CD14-positive monocyte (primary cell): ENCODE measurements at regions not wholly inside any gene's neighbourhood (a gene's known extent, or its start where the extent isn't known, plus 50 kb on each side); places are given as distances from the start of the nearest gene placed in this dataset.

Experiments
- DNase-seq, 3 donors: peaks; one replicate each; pipeline ENCODE4 v3.0.0-alpha.2; 2011 to 2022
- H2AFZ ChIP-seq: 2 replicates; pipeline ENCODE4 v1.6.0; 2012; ENCODE audit warnings: mild to moderate bottlenecking, low read depth, low read length, inconsistent platforms; ENCODE audit not compliant: insufficient read depth, poor library complexity, severe bottlenecking
- H3K27ac ChIP-seq, 2 donors: 1 replicate in 1 of 2; 2 replicates in 1 of 2; pipeline ENCODE4 v1.5.1; 2012 to 2013; ENCODE audit warnings: low read length in 2 of 2, control low read depth in 1 of 2, inconsistent platforms in 1 of 2, low read depth in 1 of 2, mild to moderate bottlenecking in 1 of 2
- H3K27me3 ChIP-seq, 2 donors: one replicate each; pipeline versions ENCODE4 v1.6.0 to v1.6.1; 2011 to 2013; ENCODE audit warnings: low read length in 2 of 2; ENCODE audit not compliant: control insufficient read depth in 2 of 2, insufficient read depth in 2 of 2
- H3K36me3 ChIP-seq, 2 donors: replicated peaks in 1 of 2; 1 replicate in 1 of 2; 2 replicates in 1 of 2; pipeline versions ENCODE4 v1.5.1 to v1.6.1; 2012 to 2013; ENCODE audit warnings: low read length in 2 of 2, control low read depth in 1 of 2, inconsistent platforms in 1 of 2, mild to moderate bottlenecking in 1 of 2; ENCODE audit not compliant: insufficient read depth in 2 of 2, control insufficient read depth in 1 of 2
- H3K4me1 ChIP-seq, 2 donors: 1 replicate in 1 of 2; 2 replicates in 1 of 2; pipeline versions ENCODE4 v1.5.1 to v1.6.1; 2012 to 2013; ENCODE audit warnings: low read length in 2 of 2, control low read depth in 1 of 2, inconsistent platforms in 1 of 2, mild to moderate bottlenecking in 1 of 2, moderate library complexity in 1 of 2; ENCODE audit not compliant: insufficient read depth in 2 of 2, control insufficient read depth in 1 of 2
- H3K4me2 ChIP-seq: replicated peaks from 2 replicates; pipeline ENCODE3; 2012; ENCODE audit warnings: low read length, moderate library complexity, mild to moderate bottlenecking; ENCODE audit not compliant: poor library complexity, severe bottlenecking; ENCODE audit errors: extremely low read depth
- H3K4me3 ChIP-seq, 3 experiments: fragments of 200-600 bp in 1 of 3; sonication (generic) in 1 of 3; replicated peaks in 1 of 3; 1 replicate in 2 of 3; 2 replicates in 1 of 3; pipeline ENCODE4 v1.5.1; 2011 to 2013; ENCODE audit warnings: low read length in 3 of 3, mild to moderate bottlenecking in 3 of 3, control low read depth in 2 of 3, low read depth in 2 of 3, inconsistent platforms in 1 of 3, moderate library complexity in 1 of 3
- H3K79me2 ChIP-seq: 2 replicates; pipeline ENCODE4 v1.6.0; 2012; ENCODE audit warnings: mild to moderate bottlenecking, control low read depth, inconsistent platforms, low read length, moderate library complexity; ENCODE audit not compliant: insufficient read depth
- H3K9ac ChIP-seq: 2 replicates; pipeline ENCODE4 v1.6.0; 2017; ENCODE audit warnings: low read length, mild to moderate bottlenecking; ENCODE audit not compliant: insufficient read depth, poor library complexity, severe bottlenecking
- H3K9me3 ChIP-seq, 2 donors: replicated peaks in 1 of 2; 1 replicate in 1 of 2; 2 replicates in 1 of 2; pipeline versions ENCODE4 v1.5.1 to v1.6.1; 2012 to 2013; ENCODE audit warnings: low read length in 2 of 2, control low read depth in 1 of 2; ENCODE audit not compliant: control insufficient read depth in 1 of 2, insufficient read depth in 1 of 2
- H4K20me1 ChIP-seq: 2 replicates; pipeline ENCODE4 v1.6.0; 2012; ENCODE audit warnings: mild to moderate bottlenecking, low read length, control low read depth, moderate library complexity; ENCODE audit not compliant: insufficient read depth
- H3K27ac Mint-ChIP-seq, 7 donors: one replicate each; pipeline ENCODE4 v1.8.0; 2020; ENCODE audit warnings: mild to moderate bottlenecking in 7 of 7, mixed read lengths in 7 of 7, moderate library complexity in 6 of 7, inconsistent platforms in 2 of 7
- H3K27me3 Mint-ChIP-seq, 3 donors: one replicate each; pipeline ENCODE4 v1.8.0; 2021 to 2022; ENCODE audit warnings: low read depth in 3 of 3, mild to moderate bottlenecking in 3 of 3, mixed read lengths in 3 of 3, moderate library complexity in 3 of 3, inconsistent platforms in 1 of 3
- H3K36me3 Mint-ChIP-seq, 2 donors: one replicate each; pipeline ENCODE4 v1.8.0; 2020; ENCODE audit warnings: mixed read lengths in 2 of 2, inconsistent platforms in 1 of 2, mild to moderate bottlenecking in 1 of 2
- H3K4me1 Mint-ChIP-seq: one replicate; pipeline ENCODE4 v1.8.0; 2020; ENCODE audit warnings: mild to moderate bottlenecking, mixed read lengths
- H3K4me3 Mint-ChIP-seq, 2 donors: one replicate each; pipeline ENCODE4 v1.8.0; 2020; ENCODE audit warnings: mild to moderate bottlenecking in 2 of 2, mixed read lengths in 2 of 2, moderate library complexity in 1 of 2
- H3K9me3 Mint-ChIP-seq, 7 donors: one replicate each; pipeline ENCODE4 v1.8.0; 2020 to 2022; ENCODE audit warnings: mixed read lengths in 7 of 7, mild to moderate bottlenecking in 6 of 7, moderate library complexity in 6 of 7, inconsistent platforms in 2 of 7
- CTCF ChIP-seq: fragments of 200-600 bp; IDR thresholded peaks from one replicate; pipeline ENCODE4 v1.8.0; 2022; ENCODE audit warnings: antibody characterized with exemption, mild to moderate bottlenecking
- WGBS: methylation state at CpG from one replicate; pipeline ENCODE4 v1.1.5; 2013; ENCODE audit warnings: missing lambda C conversion rate; ENCODE audit not compliant: insufficient coverage; 5-methylcytosine and 5-hydroxymethylcytosine counted together
- intact Hi-C, 2 donors: fragments of 100-400 bp; cut with micrococcal nuclease; formaldehyde crosslinking; loops; one replicate each; pipeline versions ENCODE4 v1.15.0 to v1.15.1; 2023

GRCh38 chr5:109614301-109614700, 75.4 kb upstream of the MAN2A1 start:
- no peak overlapping the region for H2AFZ ChIP-seq
- intact Hi-C loops, result no loop called here
- no peak overlapping the region for H3K9ac ChIP-seq
- H3K9me3 ChIP-seq, result no peaks in the 10 kb centered on the region
- H3K4me3 ChIP-seq, result no peak overlapping the region
- H4K20me1 ChIP-seq, result no peaks in the 10 kb centered on the region
- Mint-ChIP-seq H3K4me3 (no peak overlapping the region), H3K36me3 (no peaks in the 10 kb centered on the region), H3K27me3 (peaks cover 0 to 1% (median 0%) of the 10 kb centered on the region in 3 donors), H3K9me3 (peaks cover 0 to 4% (median 0%) of the 10 kb centered on the region in 7 donors), H3K27ac (no peak overlapping the region), H3K4me1 (peaks cover 14% of the 10 kb centered on the region)
- no peaks in the 10 kb centered on the region for H3K36me3 ChIP-seq
- H3K79me2 ChIP-seq, result no peaks in the 10 kb centered on the region
- H3K27me3 ChIP-seq, result no peaks in the 10 kb centered on the region
- TF ChIP-seq CTCF, result no peak
- no peak for DNase-seq
- no peak overlapping the region for H3K4me2 ChIP-seq
- H3K4me1 ChIP-seq, result peaks cover 11 to 13% of the 10 kb centered on the region in 2 donors
- WGBS, result no CpG with 5 or more reads among the region's 4 CpGs
- H3K27ac ChIP-seq, result no peak overlapping the region

GRCh38 chr5:109612278-109612905, 77.3 kb upstream of the MAN2A1 start:
- no peak overlapping the region for H3K4me2 ChIP-seq
- Mint-ChIP-seq H3K9me3 (peaks cover 0 to 4% (median 0%) of the 10 kb centered on the region in 7 donors), H3K4me3 (no peak overlapping the region), H3K36me3 (no peaks in the 10 kb centered on the region), H3K27ac (no peak overlapping the region), H3K27me3 (peaks cover 0 to 1% (median 0%) of the 10 kb centered on the region in 3 donors), H3K4me1 (no peaks in the 10 kb centered on the region)
- H2AFZ ChIP-seq, result no peak overlapping the region
- H3K9ac ChIP-seq, result no peak overlapping the region
- no peaks in the 10 kb centered on the region for H4K20me1 ChIP-seq
- no peak overlapping the region for H3K4me3 ChIP-seq
- H3K79me2 ChIP-seq, result no peaks in the 10 kb centered on the region
- TF ChIP-seq CTCF, result no peak
- H3K27ac ChIP-seq, result no peak overlapping the region
- H3K9me3 ChIP-seq, result no peaks in the 10 kb centered on the region
- no peak for DNase-seq
- WGBS, result 100% methylated on average over 3 of the region's 6 CpGs
- H3K36me3 ChIP-seq, result no peaks in the 10 kb centered on the region
- no peaks in the 10 kb centered on the region for H3K4me1 ChIP-seq
- intact Hi-C loops, result no loop called here
- H3K27me3 ChIP-seq, result no peaks in the 10 kb centered on the region
